ENCODE measurements at regions not wholly inside any gene's neighbourhood (a gene's known extent, or its start where the extent isn't known, plus 50 kb on each side); places are given as distances from the start of the nearest gene placed in this dataset.

DNA sequence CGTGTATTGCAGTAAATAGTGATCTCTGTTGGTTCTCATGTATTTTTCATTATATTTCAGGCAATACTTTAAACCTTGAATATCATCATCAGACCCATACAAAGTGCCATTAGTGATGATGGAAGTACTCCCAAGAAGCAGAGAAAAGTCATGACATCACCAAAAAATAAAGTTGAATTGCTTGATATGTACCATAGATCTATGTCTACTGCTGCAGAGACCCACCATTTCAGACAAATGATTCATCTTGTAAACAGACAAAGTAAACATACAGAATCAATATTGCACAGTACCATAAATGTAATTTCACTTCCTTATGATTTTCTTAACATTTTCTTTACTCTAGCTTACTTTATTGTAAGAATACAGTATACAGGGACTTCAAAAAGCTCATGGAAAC, 347.8 kb downstream of the IPMK start:
- intact Hi-C loops (cut with DNase I) = no loop called here
- no peaks in the 10 kb centered on the region for H3K27me3 ChIP-seq
- 81% methylated on average over 1 of the region's 1 CpG for WGBS (ENCODE audit: insufficient coverage, low coverage, low lambda C conversion rate, missing lambda C conversion rate)
- H3K9me3 ChIP-seq = no peaks in the 10 kb centered on the region
- no peak overlapping the region for H3K4me3 ChIP-seq
- TF ChIP-seq, protein P1, sequence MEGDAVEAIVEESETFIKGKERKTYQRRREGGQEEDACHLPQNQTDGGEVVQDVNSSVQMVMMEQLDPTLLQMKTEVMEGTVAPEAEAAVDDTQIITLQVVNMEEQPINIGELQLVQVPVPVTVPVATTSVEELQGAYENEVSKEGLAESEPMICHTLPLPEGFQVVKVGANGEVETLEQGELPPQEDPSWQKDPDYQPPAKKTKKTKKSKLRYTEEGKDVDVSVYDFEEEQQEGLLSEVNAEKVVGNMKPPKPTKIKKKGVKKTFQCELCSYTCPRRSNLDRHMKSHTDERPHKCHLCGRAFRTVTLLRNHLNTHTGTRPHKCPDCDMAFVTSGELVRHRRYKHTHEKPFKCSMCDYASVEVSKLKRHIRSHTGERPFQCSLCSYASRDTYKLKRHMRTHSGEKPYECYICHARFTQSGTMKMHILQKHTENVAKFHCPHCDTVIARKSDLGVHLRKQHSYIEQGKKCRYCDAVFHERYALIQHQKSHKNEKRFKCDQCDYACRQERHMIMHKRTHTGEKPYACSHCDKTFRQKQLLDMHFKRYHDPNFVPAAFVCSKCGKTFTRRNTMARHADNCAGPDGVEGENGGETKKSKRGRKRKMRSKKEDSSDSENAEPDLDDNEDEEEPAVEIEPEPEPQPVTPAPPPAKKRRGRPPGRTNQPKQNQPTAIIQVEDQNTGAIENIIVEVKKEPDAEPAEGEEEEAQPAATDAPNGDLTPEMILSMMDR (IDR thresholded peaks at IDR 0.05) = no peak
- TF ChIP-seq POLR2A (IDR thresholded peaks at IDR 0.05) = no peak
- no peak overlapping the region for H3K27ac ChIP-seq
- no peaks in the 10 kb centered on the region for H3K4me1 ChIP-seq
- ATAC-seq (no peak), DNase-seq (no peak)
- no peaks in the 10 kb centered on the region for H3K36me3 ChIP-seq

DNA sequence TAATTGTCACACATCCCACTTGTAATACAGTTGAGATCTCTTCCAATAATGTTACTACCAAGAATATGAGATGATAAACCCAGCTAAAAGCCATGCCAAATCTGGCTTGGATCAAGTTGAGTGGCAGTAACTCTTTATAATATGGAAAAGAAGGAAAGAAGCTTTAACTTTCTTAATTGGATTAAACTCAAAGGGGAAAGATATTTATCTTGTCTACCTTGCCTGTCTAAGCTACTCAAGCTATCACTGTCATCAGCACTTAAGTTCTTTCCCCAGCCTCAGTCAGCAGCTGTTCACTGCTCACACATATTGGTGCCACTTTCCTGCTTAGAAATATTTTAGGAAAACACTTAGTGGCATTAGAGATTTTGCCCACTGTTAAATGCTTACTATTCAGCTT, 350.7 kb downstream of the IPMK start:
- Histone ChIP-seq H3K9me3 (no peaks in the 10 kb centered on the region), H3K36me3 (no peaks in the 10 kb centered on the region), H3K4me3 (no peak overlapping the region), H3K27me3 (no peaks in the 10 kb centered on the region), H3K27ac (no peak overlapping the region), H3K4me1 (no peaks in the 10 kb centered on the region)
- TF ChIP-seq, protein P1 (IDR thresholded peaks at IDR 0.05) = no peak
- TF ChIP-seq POLR2A (IDR thresholded peaks at IDR 0.05) = no peak
- ATAC-seq (no peak), DNase-seq (no peak)
- intact Hi-C loops (cut with DNase I) = no loop called here

DNA sequence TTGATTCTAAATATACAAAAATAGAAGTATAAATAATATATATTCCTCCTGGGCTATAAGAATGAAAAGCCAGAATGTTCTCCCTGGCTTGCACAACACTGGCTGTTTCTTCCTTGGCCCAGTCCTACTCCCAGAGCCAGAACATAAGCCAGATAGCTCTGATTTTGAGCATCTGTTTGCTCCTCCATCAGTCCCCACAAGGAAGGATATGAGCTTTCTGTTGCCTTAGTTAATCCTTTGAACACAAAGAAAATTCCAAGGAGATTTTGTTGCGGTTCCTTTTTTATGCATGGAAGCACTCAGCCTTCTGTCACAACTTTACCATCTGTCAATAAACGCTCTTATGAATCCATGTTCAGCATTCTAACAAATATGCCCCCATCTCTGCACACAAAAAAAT, 361.8 kb downstream of the IPMK start:
- DNase-seq = no peak
- TF ChIP-seq, protein P1 (IDR thresholded peaks at IDR 0.05) = no peak
- no peak for TF ChIP-seq POLR2A (IDR thresholded peaks at IDR 0.05)
- H3K4me1 ChIP-seq = no peaks in the 10 kb centered on the region
- H3K36me3 ChIP-seq = no peaks in the 10 kb centered on the region
- 82% methylated on average over 2 of the region's 2 CpGs for WGBS (ENCODE audit: insufficient coverage, low coverage, low lambda C conversion rate, missing lambda C conversion rate)
- H3K9me3 ChIP-seq = no peaks in the 10 kb centered on the region
- no peak overlapping the region for H3K4me3 ChIP-seq
- no peak overlapping the region for H3K27ac ChIP-seq
- ATAC-seq = no peak
- intact Hi-C loops (cut with DNase I) = no loop called here
- H3K27me3 ChIP-seq = no peaks in the 10 kb centered on the region

DNA sequence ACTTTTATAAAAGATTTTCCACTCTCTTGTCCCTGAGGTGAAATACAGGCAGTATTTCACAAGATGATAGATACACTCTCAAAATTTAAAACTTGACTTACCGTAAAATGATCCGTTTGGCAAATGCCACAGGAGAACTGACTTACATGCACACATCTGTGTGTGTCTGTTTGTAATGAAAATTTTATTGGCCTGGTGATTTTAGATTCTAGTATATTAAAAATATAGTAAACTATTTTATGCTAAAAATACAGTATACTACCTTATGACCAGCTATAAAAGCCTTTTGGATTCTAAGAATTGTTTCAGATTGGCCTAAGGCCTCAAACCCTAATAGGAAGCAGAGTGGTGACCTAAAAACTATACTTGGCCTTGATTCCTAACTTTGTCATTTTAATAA, 362.7 kb downstream of the IPMK start:
- 93% methylated on average over 2 of the region's 2 CpGs for WGBS (ENCODE audit: insufficient coverage, low coverage, low lambda C conversion rate, missing lambda C conversion rate)
- DNase-seq (no peak), ATAC-seq (no peak)
- Histone ChIP-seq H3K9me3 (no peaks in the 10 kb centered on the region), H3K27ac (no peak overlapping the region), H3K4me1 (no peaks in the 10 kb centered on the region), H3K27me3 (no peaks in the 10 kb centered on the region), H3K4me3 (no peak overlapping the region), H3K36me3 (no peaks in the 10 kb centered on the region)
- intact Hi-C loops (cut with DNase I) = no loop called here
- TF ChIP-seq, protein P1 (IDR thresholded peaks at IDR 0.05) = no peak

DNA sequence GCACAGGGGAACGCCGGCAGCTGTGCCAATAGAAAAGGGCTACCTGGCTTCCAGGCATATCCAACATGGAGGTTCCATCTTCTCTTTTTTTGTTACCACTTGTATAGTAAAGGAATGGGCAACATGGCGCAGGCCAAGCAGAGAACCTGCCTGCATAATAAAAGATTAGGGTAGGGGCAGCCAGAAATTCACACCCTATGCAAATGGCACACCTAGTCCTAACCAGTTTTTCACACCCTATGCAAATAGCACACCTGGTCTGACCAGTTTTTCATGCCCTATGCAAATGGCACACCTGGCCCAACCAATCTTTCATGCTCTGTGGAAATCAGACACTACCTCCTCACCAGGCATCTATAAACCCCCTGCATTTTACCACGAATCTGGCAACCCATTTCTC, 369.5 kb downstream of the IPMK start:
- ATAC-seq = no peak

More for the DNA sequence above, 369.5 kb downstream of the IPMK start:
- 81% methylated on average over 4 of the region's 4 CpGs for WGBS (ENCODE audit: insufficient coverage, low coverage, low lambda C conversion rate, missing lambda C conversion rate)
- Histone ChIP-seq H3K27me3 (no peaks in the 10 kb centered on the region), H3K36me3 (no peaks in the 10 kb centered on the region), H3K9me3 (no peaks in the 10 kb centered on the region), H3K4me3 (no peak overlapping the region), H3K27ac (no peak overlapping the region), H3K4me1 (no peaks in the 10 kb centered on the region)
- no peak for DNase-seq
- intact Hi-C loops (cut with DNase I) = no loop called here
- no peak for TF ChIP-seq POLR2A (IDR thresholded peaks at IDR 0.05)
- TF ChIP-seq, protein P1 (IDR thresholded peaks at IDR 0.05) = no peak
